Muscle of arm (tissue), 1 donor: ENCODE measurements at regions not wholly inside any gene's neighbourhood (a gene's known extent, or its start where the extent isn't known, plus 50 kb on each side); places are given as distances from the start of the nearest gene placed in this dataset.

ENCODE experiments used
- DNase-seq: peaks from one replicate; pipeline ENCODE4 v3.0.0-alpha.2; 2013

DNA sequence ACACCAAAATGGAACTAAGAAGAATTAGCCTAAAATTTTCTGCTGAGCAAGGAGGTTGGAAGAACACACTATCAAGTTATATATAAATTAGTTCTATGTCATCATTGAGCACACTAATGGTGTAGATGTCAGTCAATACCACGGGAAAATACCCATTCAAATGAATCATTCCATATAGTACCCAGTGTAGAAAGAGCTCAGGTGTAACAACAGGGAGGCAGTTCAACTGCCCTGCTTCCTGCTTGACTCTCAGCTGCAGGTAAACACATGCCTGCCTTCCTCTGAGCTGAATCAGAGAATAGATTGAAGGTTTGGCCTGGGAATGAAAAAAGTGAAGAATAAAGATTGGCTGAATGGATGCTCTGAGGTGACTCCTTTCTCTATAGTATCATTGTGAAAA lies 1088.0 kb downstream of the AGBL1 start:
- DNase-seq = no peak

DNA sequence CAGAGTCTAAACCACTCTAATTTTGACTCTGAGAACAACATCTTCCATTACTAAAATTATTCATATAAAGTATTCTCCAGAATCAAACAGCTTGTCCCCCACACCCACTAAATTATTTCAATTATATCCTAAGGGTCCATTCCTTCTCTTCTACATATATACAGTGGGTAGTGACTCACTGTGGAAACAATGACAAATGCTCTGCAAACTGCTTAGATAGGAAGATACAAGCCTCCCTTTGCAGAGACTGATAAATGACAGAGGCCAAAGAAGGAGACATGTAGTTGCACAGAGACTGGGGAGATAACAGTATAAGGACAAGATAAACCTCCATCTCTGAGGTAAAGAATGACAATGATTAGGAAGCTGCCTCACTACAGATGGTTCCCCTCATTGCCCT lies 1087.4 kb downstream of the AGBL1 start:
- DNase-seq = no peak

- DNase-seq = no peak
Measured at GRCh38 chr15:87155771-87156170, 1076.1 kb downstream of the AGBL1 start.

DNA sequence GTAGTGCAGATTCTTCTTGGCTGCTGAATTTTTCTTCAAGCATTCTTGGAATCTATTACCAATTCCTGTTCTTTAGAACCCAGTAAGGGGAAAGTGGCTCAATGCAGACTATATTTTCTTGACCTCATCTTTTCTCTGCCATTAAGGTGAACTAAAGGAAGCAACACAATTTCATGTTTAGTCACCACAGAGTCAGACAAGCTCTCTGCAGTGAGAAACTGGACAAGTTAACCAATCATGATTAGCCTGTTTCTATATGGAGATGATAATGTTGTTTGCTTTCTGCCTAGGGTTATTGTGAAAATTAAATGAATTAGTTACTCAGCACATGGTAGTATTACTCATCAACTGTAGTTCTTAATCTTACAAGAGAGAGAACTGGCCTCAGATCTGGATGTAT lies 1075.1 kb downstream of the AGBL1 start:
- no peak for DNase-seq

GRCh38 chr15:87151202-87151748 lies 1071.6 kb downstream of the AGBL1 start:
- DNase-seq = no peak

DNA sequence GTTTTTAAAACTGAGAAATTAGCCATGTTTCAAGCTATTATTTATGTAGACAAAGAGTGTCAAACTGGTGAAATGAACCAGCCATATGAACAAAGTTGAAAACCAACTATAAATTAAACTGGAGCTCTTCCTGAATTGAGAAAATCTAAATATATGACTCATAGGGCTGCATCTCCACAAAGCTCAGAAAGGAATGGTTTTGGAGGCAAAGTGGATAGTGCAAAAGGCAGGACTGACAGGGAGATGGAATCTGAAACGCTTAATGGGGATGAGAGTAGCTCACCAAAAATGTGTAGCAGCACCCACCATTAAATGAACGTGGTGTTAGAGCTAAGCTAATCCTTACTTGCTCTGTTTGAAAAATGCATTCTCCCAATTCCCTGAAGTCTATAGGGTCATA lies 1066.0 kb downstream of the AGBL1 start:
- no peak for DNase-seq

DNA sequence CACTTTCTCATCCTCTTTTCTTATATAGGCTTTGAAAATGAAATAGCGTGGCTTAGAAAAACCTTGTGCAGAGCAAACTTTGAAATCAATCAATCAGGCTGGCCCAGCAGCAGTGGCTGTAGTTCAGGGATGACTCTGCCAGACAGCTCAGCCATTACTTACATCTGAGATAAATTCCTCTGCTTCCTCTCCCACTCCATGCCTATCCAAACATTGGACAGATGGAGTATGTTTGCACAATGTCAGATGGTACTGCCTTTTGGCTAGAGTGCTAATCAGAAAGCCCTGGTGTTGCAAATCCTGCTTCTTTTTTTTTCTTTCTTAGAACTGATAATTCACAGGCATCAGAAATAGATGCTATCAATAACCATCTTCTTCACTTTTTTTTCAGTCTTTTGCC lies 1065.1 kb downstream of the AGBL1 start:
- no peak for DNase-seq

DNA sequence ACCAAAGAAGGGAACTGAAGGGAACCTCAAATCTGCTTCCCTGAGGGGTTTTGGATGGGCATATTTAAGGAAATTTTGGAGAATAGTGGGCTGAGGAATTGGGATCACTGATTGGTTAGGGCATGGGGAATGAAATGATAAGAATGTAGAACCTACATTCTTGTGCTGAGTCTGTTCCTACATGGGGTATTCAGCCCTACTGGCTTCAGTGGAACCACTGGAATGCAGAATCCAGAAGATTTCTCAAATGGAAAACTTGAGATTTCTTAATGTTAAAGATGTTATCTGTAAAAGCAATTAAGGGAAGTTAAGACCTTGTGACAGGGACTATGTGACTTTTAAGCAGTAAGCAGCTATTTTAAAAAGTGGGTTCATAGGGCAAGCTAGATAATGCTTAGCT lies 1062.4 kb downstream of the AGBL1 start:
- no peak for DNase-seq

DNA sequence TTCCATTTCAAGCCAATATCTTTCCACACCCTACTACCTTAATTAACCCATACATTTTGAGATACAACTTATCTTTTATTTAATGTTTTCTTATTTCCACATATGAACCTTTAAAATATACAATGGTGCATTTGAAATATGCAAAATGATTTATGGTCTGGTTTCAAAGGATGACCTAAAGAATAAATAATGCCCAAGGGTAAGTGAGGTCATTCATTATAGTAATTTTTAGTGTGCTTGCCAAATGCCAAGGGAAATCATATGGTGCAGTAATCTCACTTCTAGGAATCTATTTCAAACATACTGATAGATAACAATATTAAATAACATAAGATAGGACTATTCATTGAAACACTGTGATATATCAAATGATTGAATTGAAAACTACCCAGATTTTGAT lies 1055.4 kb downstream of the AGBL1 start:
- no peak for DNase-seq

- DNase-seq = no peak
Measured at GRCh38 chr15:87133704-87134103, 1054.0 kb downstream of the AGBL1 start.

- DNase-seq = no peak
Measured at GRCh38 chr15:87131067-87131466, 1051.4 kb downstream of the AGBL1 start.

- no peak for DNase-seq
Measured at GRCh38 chr15:87129916-87130315, 1050.2 kb downstream of the AGBL1 start.

GRCh38 chr15:87123676-87124382 lies 1044.2 kb downstream of the AGBL1 start:
- no peak for DNase-seq

DNA sequence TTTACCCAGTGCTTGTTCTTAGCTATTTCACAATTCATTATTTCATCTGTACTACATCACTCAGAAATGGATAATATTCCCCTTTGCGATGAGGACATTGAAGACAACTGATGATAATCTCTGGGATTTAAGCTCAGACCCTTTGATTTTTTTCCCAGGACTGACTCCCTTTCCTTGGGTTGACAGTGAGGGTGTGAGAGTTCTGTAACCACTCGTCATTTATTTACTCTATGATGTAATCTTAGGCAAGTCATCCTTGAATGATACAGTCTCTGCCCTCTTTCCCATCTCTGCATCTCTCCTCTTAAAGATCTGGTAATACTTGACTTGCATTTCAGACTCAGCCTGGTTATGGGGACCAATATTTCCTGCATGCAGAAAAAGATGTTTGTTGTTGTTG lies 1041.7 kb downstream of the AGBL1 start:
- no peak for DNase-seq

GRCh38 chr15:87120555-87120954 lies 1040.9 kb downstream of the AGBL1 start:
- no peak for DNase-seq

DNA sequence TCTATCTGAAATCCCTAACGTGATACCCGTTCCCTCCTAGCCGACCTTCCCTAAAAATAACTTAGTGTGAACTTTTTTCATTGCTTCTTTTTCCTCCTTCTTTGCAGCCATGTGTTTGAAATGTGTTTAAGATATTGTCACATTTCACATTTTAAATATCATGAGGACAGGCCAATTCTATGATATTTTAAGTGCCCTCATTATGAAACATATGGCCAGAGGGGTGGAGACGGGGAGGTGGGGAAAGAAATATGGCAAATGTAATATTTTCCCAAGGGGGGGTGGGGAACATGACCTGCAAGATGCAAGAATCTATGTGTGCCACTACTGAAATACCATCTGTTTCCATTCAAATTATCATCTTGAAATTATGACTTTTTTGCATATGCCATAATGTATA lies 1039.2 kb downstream of the AGBL1 start:
- no peak for DNase-seq

GRCh38 chr15:87118435-87118834 lies 1038.8 kb downstream of the AGBL1 start:
- peak; percentile 21 for DNase-seq

GRCh38 chr15:87115795-87116194 lies 1036.1 kb downstream of the AGBL1 start:
- no peak for DNase-seq

- DNase-seq = no peak
Measured at GRCh38 chr15:87099916-87100315, 1020.2 kb downstream of the AGBL1 start.

GRCh38 chr15:87089551-87089950 lies 1009.9 kb downstream of the AGBL1 start:
- no peak for DNase-seq

- DNase-seq = no peak
Measured at GRCh38 chr15:87083201-87083600, 1003.5 kb downstream of the AGBL1 start.

DNA sequence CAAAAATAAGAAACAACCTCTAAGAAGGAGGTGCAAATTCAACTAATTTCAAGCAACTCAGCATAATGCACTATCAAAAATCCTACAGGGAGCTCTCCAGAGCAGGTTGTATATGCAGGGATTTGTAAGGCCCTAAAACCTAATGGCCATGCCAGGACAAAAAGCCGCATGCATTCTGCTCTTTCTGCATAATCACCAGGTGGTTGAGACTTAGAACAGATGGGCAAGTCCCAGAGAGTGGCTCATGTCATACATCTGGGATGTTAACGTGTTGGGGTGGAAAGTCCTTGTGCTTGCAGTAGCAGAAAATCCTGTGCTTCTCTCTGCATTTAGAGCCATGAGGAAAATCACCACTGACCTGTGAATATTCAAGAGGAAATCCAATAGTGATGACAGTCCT lies 1002.9 kb downstream of the AGBL1 start:
- DNase-seq = no peak

GRCh38 chr15:87080547-87080946 lies 1000.9 kb downstream of the AGBL1 start:
- no peak for DNase-seq
